GM12878 (cell line): ENCODE measurements at regions not wholly inside any gene's neighbourhood (a gene's known extent, or its start where the extent isn't known, plus 50 kb on each side); places are given as distances from the start of the nearest gene placed in this dataset.

Experiments
- ATAC-seq: fragments of 200-7000 bp; cut with Tn5 transposase; 3 replicates; pipeline ENCODE4 v1.9.1; 2020; ENCODE audit warnings: mild to moderate bottlenecking, moderate library complexity
- BruUV-seq: library from RNA; stranded (reverse); fragments of 400-500 nt; replicated peaks from 2 replicates; lab custom pipeline; 2021; lab: Mats Ljungman, UMichigan
- CTCF ChIA-PET: fragments of 300-600 bp; sonication (Branson Sonifier 250); formaldehyde crosslinking; extraction: SDS; loops from one replicate; lab custom pipeline; 2021; ENCODE audit warnings: inconsistent platforms; lab: Yijun Ruan, JAX
- POLR2A ChIA-PET: fragments of 350-600 bp; formaldehyde crosslinking; extraction: SDS; loops from one replicate; lab custom pipeline; 2021; ENCODE audit warnings: inconsistent platforms; lab: Charles Lee
- RAD21 ChIA-PET: fragments of 300-600 bp; sonication (Branson Sonifier 250); formaldehyde crosslinking; loops from one replicate; lab custom pipeline; 2023; ENCODE audit warnings: antibody characterized with exemption; ENCODE audit not compliant: unreplicated experiment; lab: Charles Lee
- SMC1A ChIA-PET: fragments of 300-600 bp; sonication (Branson Sonifier 250); formaldehyde crosslinking; loops from one replicate; lab custom pipeline; 2023; ENCODE audit not compliant: unreplicated experiment, uncharacterized antibody; lab: Charles Lee
- DNase-seq: peaks from one replicate; pipeline ENCODE4 v3.0.0-alpha.2; 2011; ENCODE audit warnings: low read depth, low spot score
- FAIRE-seq: peaks from 3 replicates; lab custom pipeline; 2011; peaks lifted over from hg19 to GRCh38; lab: Jason Lieb, UNC
- H2AFZ ChIP-seq: 2 replicates; pipeline ENCODE4 v1.6.0; 2011; ENCODE audit warnings: low read depth, low read length, control low read depth; ENCODE audit not compliant: control insufficient read depth
- H3K27ac ChIP-seq: 2 replicates; pipeline ENCODE4 v1.5.1; 2011; ENCODE audit warnings: control low read depth; ENCODE audit not compliant: control insufficient read depth, insufficient read depth
- H3K27me3 ChIP-seq, 2 experiments: replicated peaks in 1 of 2; 2 replicates each; pipeline versions ENCODE4 v1.6.0 to v1.6.1; 2011; ENCODE audit warnings: low read length in 1 of 2; ENCODE audit not compliant: control insufficient read depth in 2 of 2, insufficient read depth in 2 of 2
- H3K36me3 ChIP-seq, 2 experiments: 2 replicates each; pipeline ENCODE4 v1.5.1; 2011; ENCODE audit warnings: low read length in 1 of 2; ENCODE audit not compliant: control insufficient read depth in 2 of 2, insufficient read depth in 2 of 2
- H3K4me1 ChIP-seq: 2 replicates; pipeline ENCODE4 v1.6.1; 2011; ENCODE audit warnings: mild to moderate bottlenecking, low read length, moderate library complexity, mixed read lengths; ENCODE audit not compliant: control insufficient read depth, insufficient read depth
- H3K4me2 ChIP-seq: 2 replicates; pipeline ENCODE4 v1.6.0; 2011; ENCODE audit warnings: control low read depth; ENCODE audit not compliant: control insufficient read depth, insufficient read depth
- H3K4me3 ChIP-seq: fragments of 200-600 bp; sonication (generic); 2 replicates; pipeline ENCODE4 v1.5.1; 2016
- H3K79me2 ChIP-seq: 2 replicates; pipeline ENCODE4 v1.6.0; 2011; ENCODE audit warnings: low read length; ENCODE audit not compliant: control insufficient read depth, insufficient read depth
- H3K9ac ChIP-seq: 2 replicates; pipeline ENCODE4 v1.8.0; 2011; ENCODE audit warnings: low read length, control low read depth, mixed read lengths; ENCODE audit not compliant: control insufficient read depth, insufficient read depth
- H3K9me3 ChIP-seq: replicated peaks from 3 replicates; pipeline ENCODE4 v1.5.1; 2011; ENCODE audit warnings: mild to moderate bottlenecking, low read length; ENCODE audit not compliant: control insufficient read depth, insufficient read depth
- H4K20me1 ChIP-seq: 2 replicates; pipeline ENCODE4 v1.6.0; 2011; ENCODE audit not compliant: control insufficient read depth, insufficient read depth
- CEBPZ ChIP-seq: fragments of 150-350 bp; IDR thresholded peaks from 2 replicates; pipeline ENCODE4 v1.6.1; 2016; ENCODE audit warnings: low read depth, low read length
- EP300 ChIP-seq, 2 experiments: fragments of 150-350 bp in 1 of 2; IDR thresholded peaks; 2 replicates each; pipeline ENCODE4 v1.6.1; 2011 to 2012; ENCODE audit warnings: low read depth in 2 of 2, low read length in 2 of 2, borderline replicate concordance in 1 of 2, improper control_type of control experiment in 1 of 2, inconsistent platforms in 1 of 2; ENCODE audit not compliant: control insufficient read depth in 1 of 2
- KAT2A ChIP-seq: conservative IDR thresholded peaks from 2 replicates; pipeline ENCODE4 v1.6.1; 2011; ENCODE audit warnings: low read depth, low read length; ENCODE audit not compliant: control insufficient read depth
- NR2C2 ChIP-seq: IDR thresholded peaks from 2 replicates; pipeline ENCODE4 v1.6.1; 2011; ENCODE audit warnings: borderline replicate concordance, low read depth; ENCODE audit not compliant: control insufficient read depth, insufficient read length
- PKNOX1 ChIP-seq: fragments of 450-650 bp; IDR thresholded peaks from 2 replicates; pipeline ENCODE4 v1.6.1; 2016; ENCODE audit warnings: mild to moderate bottlenecking
- POLR2AphosphoS2 ChIP-seq: IDR thresholded peaks from 2 replicates; pipeline ENCODE4 v1.6.1; 2011; ENCODE audit warnings: low read depth, mild to moderate bottlenecking, low read length, improper control_type of control experiment, moderate library complexity
- REST ChIP-seq: IDR thresholded peaks from 2 replicates; pipeline ENCODE4 v1.6.1; 2012; ENCODE audit warnings: mild to moderate bottlenecking, low read depth, low read length
- SIX5 ChIP-seq: IDR thresholded peaks from 2 replicates; pipeline ENCODE4 v1.6.1; 2011; ENCODE audit warnings: mild to moderate bottlenecking, low read depth, low read length, moderate library complexity; ENCODE audit not compliant: severe bottlenecking
- SKIL ChIP-seq: fragments of 450-650 bp; IDR thresholded peaks from 2 replicates; pipeline ENCODE4 v1.6.1; 2017; ENCODE audit warnings: mild to moderate bottlenecking, low read depth, inconsistent platforms; ENCODE audit not compliant: poor library complexity, severe bottlenecking
- WGBS: methylation state at CpG from one replicate; pipeline ENCODE4 v1.1.6; 2016; ENCODE audit warnings: low lambda C conversion rate; ENCODE audit not compliant: insufficient replicate concordance, insufficient coverage; ENCODE audit errors: missing lambda C conversion rate; 5-methylcytosine and 5-hydroxymethylcytosine counted together
- in situ Hi-C: fragments of 300-500 bp; cut with MboI; formaldehyde crosslinking; loops from 9 replicates; pipeline ENCODE4 v1.14.3; 2018; ENCODE audit warnings: mixed read lengths
- intact Hi-C: fragments of 100-400 bp; cut with micrococcal nuclease; formaldehyde crosslinking; loops from one replicate; pipeline ENCODE4 v1.14.2; 2022; ENCODE audit not compliant: unreplicated experiment

- ChIA-PET CTCF (no interaction called here), SMC1A (no interaction called here), RAD21 (no interaction called here), POLR2A (no interaction called here)
- DNase-seq (no peak), ATAC-seq (no peak), FAIRE-seq (no peak)
- no peak overlapping the region for H2AFZ ChIP-seq
- H3K4me3 ChIP-seq, result no peak overlapping the region
- in situ Hi-C loops, result loop anchor here (5.0 kb wide), 1 partner anchor 556 kb away; no protein-coding TSS in a partner anchor
- H3K27ac ChIP-seq, result no peak overlapping the region
- intact Hi-C loops, result no loop called here
- peaks cover 3 to 8% of the 10 kb centered on the region in 2 experiments for H3K27me3 ChIP-seq
- H4K20me1 ChIP-seq, result no peaks in the 10 kb centered on the region; the same call in 1 of the 2 replicates
- H3K36me3 ChIP-seq, result no peaks in the 10 kb centered on the region
- no peak overlapping the region for H3K9ac ChIP-seq
- no peaks in the 10 kb centered on the region for H3K4me1 ChIP-seq
- no TSS peak for BruUV-seq
- WGBS, result 13% methylated on average over 8 of the region's 8 CpGs
- no peaks in the 10 kb centered on the region for H3K79me2 ChIP-seq
- no peak overlapping the region for H3K4me2 ChIP-seq
- H3K9me3 ChIP-seq, result no peaks in the 10 kb centered on the region
- TF ChIP-seq SKIL, result no peak
- TF ChIP-seq CEBPZ, result no peak
- no peak for TF ChIP-seq EP300 (IDR thresholded peaks at IDR 0.05; ENCODE audit: borderline replicate concordance in 1 of 2, control insufficient read depth in 1 of 2, low read depth in 2 of 2, low read length in 2 of 2)
- TF ChIP-seq REST, result no peak
- TF ChIP-seq POLR2AphosphoS2, result no peak
- no peak for TF ChIP-seq NR2C2
- no peak for TF ChIP-seq SIX5
- no peak for TF ChIP-seq KAT2A
- no peak for TF ChIP-seq PKNOX1
These were observed 92.1 kb upstream of the BLID start for GRCh38 chr11:122207921-122208764.
